OCI-LY7 (cell line): ENCODE measurements at regions not wholly inside any gene's neighbourhood (a gene's known extent, or its start where the extent isn't known, plus 50 kb on each side); places are given as distances from the start of the nearest gene placed in this dataset.

Source experiments
- BruUV-seq: library from RNA; stranded (reverse); fragments of 400-500 nt; replicated peaks from 2 replicates; lab custom pipeline; 2021; lab: Mats Ljungman, UMichigan
- CTCF ChIA-PET: fragments of 300-600 bp; sonication (Branson Sonifier 250); formaldehyde crosslinking; loops from one replicate; lab custom pipeline; 2022; ENCODE audit warnings: antibody characterized with exemption; ENCODE audit not compliant: unreplicated experiment; lab: Charles Lee
- POLR2A ChIA-PET: fragments of 300-600 bp; sonication (Branson Sonifier 250); formaldehyde crosslinking; loops from one replicate; lab custom pipeline; 2022; ENCODE audit warnings: antibody characterized with exemption; lab: Charles Lee
- DNase-seq: peaks from one replicate; pipeline ENCODE4 v3.0.0-alpha.2; 2015; ENCODE audit warnings: low spot score
- H2AFZ ChIP-seq: fragments of 200-600 bp; sonication (generic), shearing (Covaris generic); 2 replicates; pipeline ENCODE4 v1.6.1; 2014; ENCODE audit warnings: mild to moderate bottlenecking, antibody characterized with exemption, low read length, moderate library complexity
- H3K27ac ChIP-seq: fragments of 200-600 bp; sonication (generic); 2 replicates; pipeline ENCODE4 v1.5.1; 2014; ENCODE audit warnings: mixed run types, low read depth, mild to moderate bottlenecking, moderate library complexity, low read length, inconsistent platforms; ENCODE audit not compliant: poor library complexity, severe bottlenecking
- H3K36me3 ChIP-seq: fragments of 200-600 bp; sonication (generic); 2 replicates; pipeline ENCODE4 v1.6.1; 2014; ENCODE audit warnings: mild to moderate bottlenecking, antibody characterized with exemption, low read length, moderate library complexity, mixed read lengths; ENCODE audit not compliant: insufficient read depth
- H3K4me1 ChIP-seq: fragments of 200-600 bp; sonication (generic); 2 replicates; pipeline ENCODE4 v1.5.1; 2014; ENCODE audit warnings: mild to moderate bottlenecking, low read length; ENCODE audit not compliant: insufficient read depth, poor library complexity, severe bottlenecking
- H3K4me2 ChIP-seq: fragments of 200-600 bp; sonication (generic); 2 replicates; pipeline ENCODE4 v1.6.1; 2014; ENCODE audit warnings: mild to moderate bottlenecking, low read length
- H3K4me3 ChIP-seq: fragments of 200-600 bp; sonication (generic); 2 replicates; pipeline ENCODE4 v1.5.1; 2014; ENCODE audit warnings: mild to moderate bottlenecking, low read depth, low read length; ENCODE audit not compliant: poor library complexity, severe bottlenecking
- H3K79me2 ChIP-seq: fragments of 200-600 bp; sonication (generic); 2 replicates; pipeline ENCODE4 v1.6.1; 2016; ENCODE audit warnings: low read depth, mild to moderate bottlenecking, low read length, moderate library complexity, mixed read lengths; ENCODE audit not compliant: insufficient read depth
- H3K9me2 ChIP-seq: fragments of 200-600 bp; sonication (generic); 2 replicates; pipeline ENCODE4 v1.6.1; 2016; ENCODE audit warnings: mild to moderate bottlenecking, low read length, mixed read lengths; ENCODE audit not compliant: insufficient read depth
- H3K9me3 ChIP-seq: fragments of 200-600 bp; sonication (generic); 2 replicates; pipeline ENCODE4 v1.6.1; 2014; ENCODE audit warnings: mild to moderate bottlenecking, mixed run types, low read length, mixed read lengths
- H4K20me1 ChIP-seq: fragments of 200-600 bp; sonication (generic); 2 replicates; pipeline ENCODE4 v1.6.1; 2014; ENCODE audit warnings: mild to moderate bottlenecking, antibody characterized with exemption, low read length, moderate library complexity, mixed read lengths; ENCODE audit not compliant: insufficient read depth
- EZH2phosphoT487 ChIP-seq: fragments of 200-600 bp; sonication (generic); IDR thresholded peaks from 2 replicates; pipeline ENCODE4 v1.6.1; 2018; ENCODE audit warnings: low read depth, borderline replicate concordance, mild to moderate bottlenecking, mixed run types, antibody characterized with exemption, low read length, moderate library complexity, mixed read lengths
- intact Hi-C: fragments of 100-400 bp; cut with micrococcal nuclease; formaldehyde crosslinking; loops from one replicate; pipeline ENCODE4 v1.10.0; 2022; ENCODE audit not compliant: unreplicated experiment
- TF ChIP-seq, protein P1 (sequence below): fragments of 200-600 bp; sonication (generic); conservative IDR thresholded peaks from 2 replicates; pipeline ENCODE4 v1.5.1; 2014; ENCODE audit warnings: mild to moderate bottlenecking, antibody characterized with exemption, low read length, moderate library complexity, mixed read lengths

DNA sequence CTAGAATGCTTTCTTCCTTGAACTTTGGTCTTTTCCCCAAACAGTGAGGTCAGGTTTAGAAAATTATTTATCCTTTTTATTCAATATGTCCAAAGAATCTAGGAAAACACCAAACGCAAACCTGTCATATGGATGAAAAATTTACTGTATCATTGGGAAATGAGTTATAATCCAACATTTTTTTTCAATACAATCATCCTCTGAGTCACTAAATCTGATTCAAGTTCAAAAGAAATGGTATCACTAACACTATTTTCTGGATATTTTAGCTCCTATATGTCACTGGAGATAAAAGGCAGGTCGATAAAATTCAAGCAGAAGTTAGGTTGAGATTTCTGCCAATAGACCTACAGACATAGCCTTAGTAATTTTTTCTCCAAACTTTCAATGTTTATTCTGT is 591.6 kb upstream of the AGTR1 start:
- TF ChIP-seq, protein P1, sequence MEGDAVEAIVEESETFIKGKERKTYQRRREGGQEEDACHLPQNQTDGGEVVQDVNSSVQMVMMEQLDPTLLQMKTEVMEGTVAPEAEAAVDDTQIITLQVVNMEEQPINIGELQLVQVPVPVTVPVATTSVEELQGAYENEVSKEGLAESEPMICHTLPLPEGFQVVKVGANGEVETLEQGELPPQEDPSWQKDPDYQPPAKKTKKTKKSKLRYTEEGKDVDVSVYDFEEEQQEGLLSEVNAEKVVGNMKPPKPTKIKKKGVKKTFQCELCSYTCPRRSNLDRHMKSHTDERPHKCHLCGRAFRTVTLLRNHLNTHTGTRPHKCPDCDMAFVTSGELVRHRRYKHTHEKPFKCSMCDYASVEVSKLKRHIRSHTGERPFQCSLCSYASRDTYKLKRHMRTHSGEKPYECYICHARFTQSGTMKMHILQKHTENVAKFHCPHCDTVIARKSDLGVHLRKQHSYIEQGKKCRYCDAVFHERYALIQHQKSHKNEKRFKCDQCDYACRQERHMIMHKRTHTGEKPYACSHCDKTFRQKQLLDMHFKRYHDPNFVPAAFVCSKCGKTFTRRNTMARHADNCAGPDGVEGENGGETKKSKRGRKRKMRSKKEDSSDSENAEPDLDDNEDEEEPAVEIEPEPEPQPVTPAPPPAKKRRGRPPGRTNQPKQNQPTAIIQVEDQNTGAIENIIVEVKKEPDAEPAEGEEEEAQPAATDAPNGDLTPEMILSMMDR, result no peak
- no peak for TF ChIP-seq EZH2phosphoT487
- H4K20me1 ChIP-seq, result no peaks in the 10 kb centered on the region
- H3K27ac ChIP-seq, result no peak overlapping the region
- POLR2A ChIA-PET, result interaction anchor here (1.1 kb wide), 1 partner anchor 10 kb away, joined by 6 read pairs; no protein-coding TSS in a partner anchor
- H3K4me1 ChIP-seq, result no peaks in the 10 kb centered on the region
- no peaks in the 10 kb centered on the region for H3K36me3 ChIP-seq
- no peaks in the 10 kb centered on the region for H3K9me2 ChIP-seq
- H3K79me2 ChIP-seq, result no peaks in the 10 kb centered on the region
- CTCF ChIA-PET, result no interaction called here
- BruUV-seq, result no TSS peak
- DNase-seq, result no peak
- no peak overlapping the region for H2AFZ ChIP-seq
- no peaks in the 10 kb centered on the region for H3K9me3 ChIP-seq
- no peak overlapping the region for H3K4me3 ChIP-seq
- H3K4me2 ChIP-seq, result no peak overlapping the region
- intact Hi-C loops, result no loop called here

DNA sequence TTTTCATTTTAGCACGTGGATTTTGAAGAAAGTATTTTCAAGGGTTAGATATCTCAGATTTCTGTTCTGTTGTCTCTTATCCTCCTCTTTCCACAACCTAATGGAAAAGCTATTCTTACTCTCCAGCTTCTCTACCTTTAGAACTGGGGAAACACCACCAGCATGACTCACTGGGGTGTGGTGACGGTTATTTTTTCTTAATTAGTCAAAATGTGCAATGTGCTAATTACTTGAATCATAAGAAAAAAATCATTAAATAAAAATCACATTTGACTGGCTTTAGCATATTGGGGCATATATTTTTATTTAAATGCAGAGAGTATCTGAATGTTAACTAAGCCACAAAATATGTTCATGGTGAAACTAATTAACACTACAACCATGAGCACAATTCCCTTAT is 570.7 kb upstream of the AGTR1 start:
- H3K4me3 ChIP-seq, result no peak overlapping the region
- no peaks in the 10 kb centered on the region for H3K36me3 ChIP-seq
- H3K9me3 ChIP-seq, result no peaks in the 10 kb centered on the region
- no peak overlapping the region for H3K27ac ChIP-seq
- no peaks in the 10 kb centered on the region for H3K9me2 ChIP-seq
- no peaks in the 10 kb centered on the region for H3K4me1 ChIP-seq
- no peak overlapping the region for H3K4me2 ChIP-seq
- intact Hi-C loops, result no loop called here
- no TSS peak for BruUV-seq
- TF ChIP-seq EZH2phosphoT487, result no peak
- TF ChIP-seq, protein P1, result no peak
- no peak overlapping the region for H2AFZ ChIP-seq
- ChIA-PET CTCF (no interaction called here), POLR2A (no interaction called here)
- no peak for DNase-seq
- H3K79me2 ChIP-seq, result no peaks in the 10 kb centered on the region
- no peaks in the 10 kb centered on the region for H4K20me1 ChIP-seq

DNA sequence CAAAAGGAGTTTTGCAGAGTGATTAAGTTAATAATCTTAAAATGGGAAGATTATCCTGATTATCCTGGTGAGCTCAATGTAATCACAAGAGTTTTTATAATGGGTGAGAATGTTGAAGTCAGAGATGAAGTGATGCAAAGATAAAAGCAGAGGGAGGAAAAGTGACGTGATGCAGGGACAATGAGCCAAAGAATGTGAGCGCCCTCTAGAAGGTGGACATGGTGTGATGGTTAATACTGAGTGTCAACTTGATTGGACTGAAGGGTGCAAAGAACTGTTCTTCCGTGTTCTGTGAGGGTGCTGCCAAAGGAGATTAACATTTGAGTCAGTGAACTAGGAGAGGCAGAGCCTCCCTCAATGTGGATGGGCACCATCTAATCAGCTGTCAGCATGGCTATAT is 569.6 kb upstream of the AGTR1 start:
- DNase-seq, result no peak
- no peaks in the 10 kb centered on the region for H3K79me2 ChIP-seq
- no peaks in the 10 kb centered on the region for H4K20me1 ChIP-seq
- H2AFZ ChIP-seq, result no peak overlapping the region
- no peak overlapping the region for H3K27ac ChIP-seq
- H3K4me2 ChIP-seq, result no peak overlapping the region
- CTCF ChIA-PET, result no interaction called here
- no peaks in the 10 kb centered on the region for H3K4me1 ChIP-seq
- H3K9me2 ChIP-seq, result no peaks in the 10 kb centered on the region
- POLR2A ChIA-PET, result no interaction called here
- H3K9me3 ChIP-seq, result no peaks in the 10 kb centered on the region
- intact Hi-C loops, result no loop called here
- BruUV-seq, result no TSS peak
- no peaks in the 10 kb centered on the region for H3K36me3 ChIP-seq
- no peak overlapping the region for H3K4me3 ChIP-seq
- no peak for TF ChIP-seq EZH2phosphoT487
- TF ChIP-seq, protein P1, result 0 out of 2 replicates have a peak, but pooled peaks have one; percentile 9
